ENCODE measurements at regions not wholly inside any gene's neighbourhood (a gene's known extent, or its start where the extent isn't known, plus 50 kb on each side); places are given as distances from the start of the nearest gene placed in this dataset.
A peak's percentile ranks its signal among the peaks of the same experiment; 100 is the strongest.

GRCh38 chr15:38029736-38030135 is 95.3 kb downstream of the TMCO5A start:
- Histone ChIP-seq H3K56ac (ENCODE audit: low read length) (no peak overlapping the region), H3K79me2 (ENCODE audit: control insufficient read depth, insufficient read depth, low read length) (no peaks in the 10 kb centered on the region), H2BK120ac (ENCODE audit: low read depth, low read length) (no peak overlapping the region), H4K5ac (ENCODE audit: low read length) (no peak overlapping the region), H3K18ac (ENCODE audit: low read length) (no peak overlapping the region), H3K9ac (ENCODE audit: low read length) (no peak overlapping the region), H3K36me3 (ENCODE audit: control insufficient read depth, insufficient read depth, low read length) (no peaks in the 10 kb centered on the region), H2AK5ac (ENCODE audit: low read length) (no peak overlapping the region), H4K8ac (ENCODE audit: low read depth, low read length) (no peak overlapping the region), H3K27me3 (ENCODE audit: insufficient read depth, low read length, poor library complexity) (no peaks in the 10 kb centered on the region), H2BK15ac (replicated peaks; ENCODE audit: low read depth) (no peak overlapping the region), H3K4me1 (ENCODE audit: control insufficient read depth, low read depth, low read length) (no peaks in the 10 kb centered on the region), H3K4me2 (ENCODE audit: low read length) (no peak overlapping the region), H3K23ac (ENCODE audit: low read length) (no peak overlapping the region), H2BK5ac (ENCODE audit: low read length) (no peak overlapping the region), H3K4ac (ENCODE audit: low read depth, low read length) (no peak overlapping the region), H3K27ac (ENCODE audit: low read depth, low read length) (no peak overlapping the region), H3K79me1 (ENCODE audit: low read length) (no peaks in the 10 kb centered on the region), H3K4me3 (ENCODE audit: low read length) (no peak overlapping the region)
- no peak for DNase-seq
- WGBS (ENCODE audit: extremely low coverage, insufficient coverage, low lambda C conversion rate): no CpG with 5 or more reads among the region's 3 CpGs

- no CpG with 5 or more reads among the region's 4 CpGs for WGBS (ENCODE audit: extremely low coverage, insufficient coverage, low lambda C conversion rate)
- DNase-seq: no peak
Measured at GRCh38 chr15:38030609-38031008, 96.2 kb downstream of the TMCO5A start.

GRCh38 chr15:38035701-38036100 is 101.3 kb downstream of the TMCO5A start:
- Histone ChIP-seq H3K56ac (ENCODE audit: low read length) (no peak overlapping the region), H3K9ac (ENCODE audit: low read length) (no peak overlapping the region), H3K27ac (ENCODE audit: low read depth, low read length) (no peak overlapping the region), H4K8ac (ENCODE audit: low read depth, low read length) (no peak overlapping the region), H3K23ac (ENCODE audit: low read length) (no peak overlapping the region), H3K4me3 (ENCODE audit: low read length) (no peak overlapping the region), H3K36me3 (ENCODE audit: control insufficient read depth, insufficient read depth, low read length) (no peaks in the 10 kb centered on the region), H3K4me1 (ENCODE audit: control insufficient read depth, low read depth, low read length) (no peaks in the 10 kb centered on the region), H3K79me1 (ENCODE audit: low read length) (no peaks in the 10 kb centered on the region), H4K5ac (ENCODE audit: low read length) (no peak overlapping the region), H3K4me2 (ENCODE audit: low read length) (no peak overlapping the region), H2BK15ac (replicated peaks; ENCODE audit: low read depth) (no peak overlapping the region), H3K27me3 (ENCODE audit: insufficient read depth, low read length, poor library complexity) (no peaks in the 10 kb centered on the region), H3K18ac (ENCODE audit: low read length) (no peak overlapping the region), H3K79me2 (ENCODE audit: control insufficient read depth, insufficient read depth, low read length) (no peaks in the 10 kb centered on the region), H2BK5ac (ENCODE audit: low read length) (no peak overlapping the region), H2BK120ac (ENCODE audit: low read depth, low read length) (no peak overlapping the region), H3K4ac (ENCODE audit: low read depth, low read length) (no peak overlapping the region), H2AK5ac (ENCODE audit: low read length) (no peak overlapping the region)
- DNase-seq: no peak
- no CpG with 5 or more reads among the region's 2 CpGs for WGBS (ENCODE audit: extremely low coverage, insufficient coverage, low lambda C conversion rate)

More at GRCh38 chr15:38030609-38031008, 96.2 kb downstream of the TMCO5A start:
- H3K9ac ChIP-seq (ENCODE audit: low read length): no peak overlapping the region
- no peak overlapping the region for H3K27ac ChIP-seq (ENCODE audit: low read depth, low read length)
- H4K8ac ChIP-seq (ENCODE audit: low read depth, low read length): no peak overlapping the region
- H3K4me1 ChIP-seq (ENCODE audit: control insufficient read depth, low read depth, low read length): no peaks in the 10 kb centered on the region
- no peak overlapping the region for H3K4me2 ChIP-seq (ENCODE audit: low read length)
- no peak overlapping the region for H2AK5ac ChIP-seq (ENCODE audit: low read length)
- H3K4ac ChIP-seq (ENCODE audit: low read depth, low read length): no peak overlapping the region
- no peak overlapping the region for H2BK120ac ChIP-seq (ENCODE audit: low read depth, low read length)
- no peak overlapping the region for H4K5ac ChIP-seq (ENCODE audit: low read length)
- no peak overlapping the region for H2BK15ac ChIP-seq (replicated peaks; ENCODE audit: low read depth)
- H2BK5ac ChIP-seq (ENCODE audit: low read length): no peak overlapping the region
- no peak overlapping the region for H3K23ac ChIP-seq (ENCODE audit: low read length)
- no peaks in the 10 kb centered on the region for H3K27me3 ChIP-seq (ENCODE audit: insufficient read depth, low read length, poor library complexity)
- no peak overlapping the region for H3K4me3 ChIP-seq (ENCODE audit: low read length)
- no peaks in the 10 kb centered on the region for H3K36me3 ChIP-seq (ENCODE audit: control insufficient read depth, insufficient read depth, low read length)
- no peak overlapping the region for H3K18ac ChIP-seq (ENCODE audit: low read length)
- no peak overlapping the region for H3K56ac ChIP-seq (ENCODE audit: low read length)
- H3K79me1 ChIP-seq (ENCODE audit: low read length): no peaks in the 10 kb centered on the region
- H3K79me2 ChIP-seq (ENCODE audit: control insufficient read depth, insufficient read depth, low read length): no peaks in the 10 kb centered on the region

- no peaks in the 10 kb centered on the region for H3K4me1 ChIP-seq (ENCODE audit: control insufficient read depth, low read depth, low read length)
- H3K9ac ChIP-seq (ENCODE audit: low read length): no peak overlapping the region
- H3K27ac ChIP-seq (ENCODE audit: low read depth, low read length): no peak overlapping the region
- H3K4ac ChIP-seq (ENCODE audit: low read depth, low read length): no peak overlapping the region
- no peaks in the 10 kb centered on the region for H3K79me2 ChIP-seq (ENCODE audit: control insufficient read depth, insufficient read depth, low read length)
- DNase-seq: peak; percentile 22
- no CpG with 5 or more reads among the region's 3 CpGs for WGBS (ENCODE audit: extremely low coverage, insufficient coverage, low lambda C conversion rate)
- H3K36me3 ChIP-seq (ENCODE audit: control insufficient read depth, insufficient read depth, low read length): no peaks in the 10 kb centered on the region
- no peak overlapping the region for H3K56ac ChIP-seq (ENCODE audit: low read length)
- no peak overlapping the region for H3K4me2 ChIP-seq (ENCODE audit: low read length)
- no peaks in the 10 kb centered on the region for H3K79me1 ChIP-seq (ENCODE audit: low read length)
- no peak overlapping the region for H3K4me3 ChIP-seq (ENCODE audit: low read length)
- no peak overlapping the region for H2AK5ac ChIP-seq (ENCODE audit: low read length)
- no peaks in the 10 kb centered on the region for H3K27me3 ChIP-seq (ENCODE audit: insufficient read depth, low read length, poor library complexity)
- no peak overlapping the region for H2BK5ac ChIP-seq (ENCODE audit: low read length)
- no peak overlapping the region for H3K18ac ChIP-seq (ENCODE audit: low read length)
- H2BK120ac ChIP-seq (ENCODE audit: low read depth, low read length): no peak overlapping the region
- no peak overlapping the region for H4K8ac ChIP-seq (ENCODE audit: low read depth, low read length)
- H2BK15ac ChIP-seq (replicated peaks; ENCODE audit: low read depth): no peak overlapping the region
- no peak overlapping the region for H4K5ac ChIP-seq (ENCODE audit: low read length)
- H3K23ac ChIP-seq (ENCODE audit: low read length): no peak overlapping the region
Measured at GRCh38 chr15:38036790-38037338, 102.4 kb downstream of the TMCO5A start.

GRCh38 chr15:38038659-38039442 is 104.4 kb downstream of the TMCO5A start:
- H2BK5ac ChIP-seq (ENCODE audit: low read length): no peak overlapping the region
- no peak overlapping the region for H3K4me3 ChIP-seq (ENCODE audit: low read length)
- no peak overlapping the region for H3K23ac ChIP-seq (ENCODE audit: low read length)
- H4K5ac ChIP-seq (ENCODE audit: low read length): no peak overlapping the region
- no peak overlapping the region for H2BK15ac ChIP-seq (replicated peaks; ENCODE audit: low read depth)
- no peak overlapping the region for H3K4ac ChIP-seq (ENCODE audit: low read depth, low read length)
- no peaks in the 10 kb centered on the region for H3K36me3 ChIP-seq (ENCODE audit: control insufficient read depth, insufficient read depth, low read length)
- no peak overlapping the region for H2AK5ac ChIP-seq (ENCODE audit: low read length)
- H3K9ac ChIP-seq (ENCODE audit: low read length): no peak overlapping the region
- H3K4me1 ChIP-seq (ENCODE audit: control insufficient read depth, low read depth, low read length): no peaks in the 10 kb centered on the region
- no peak overlapping the region for H4K8ac ChIP-seq (ENCODE audit: low read depth, low read length)
- no peak overlapping the region for H2BK120ac ChIP-seq (ENCODE audit: low read depth, low read length)
- no peaks in the 10 kb centered on the region for H3K79me2 ChIP-seq (ENCODE audit: control insufficient read depth, insufficient read depth, low read length)
- no peak for DNase-seq
- no peak overlapping the region for H3K18ac ChIP-seq (ENCODE audit: low read length)
- no peak overlapping the region for H3K4me2 ChIP-seq (ENCODE audit: low read length)
- no peak overlapping the region for H3K27ac ChIP-seq (ENCODE audit: low read depth, low read length)
- no peaks in the 10 kb centered on the region for H3K27me3 ChIP-seq (ENCODE audit: insufficient read depth, low read length, poor library complexity)
- no peak overlapping the region for H3K56ac ChIP-seq (ENCODE audit: low read length)
- H3K79me1 ChIP-seq (ENCODE audit: low read length): no peaks in the 10 kb centered on the region
- no CpG with 5 or more reads among the region's 4 CpGs for WGBS (ENCODE audit: extremely low coverage, insufficient coverage, low lambda C conversion rate)

Measured in mesendoderm (in vitro differentiated cells).